ENCODE measurements at regions not wholly inside any gene's neighbourhood (a gene's known extent, or its start where the extent isn't known, plus 50 kb on each side); places are given as distances from the start of the nearest gene placed in this dataset.
"Not testable (repeated sequence)": the region's sequence is repeated elsewhere in the genome, so short reads cannot be mapped to it uniquely, and the experiment has no call there.

DNA sequence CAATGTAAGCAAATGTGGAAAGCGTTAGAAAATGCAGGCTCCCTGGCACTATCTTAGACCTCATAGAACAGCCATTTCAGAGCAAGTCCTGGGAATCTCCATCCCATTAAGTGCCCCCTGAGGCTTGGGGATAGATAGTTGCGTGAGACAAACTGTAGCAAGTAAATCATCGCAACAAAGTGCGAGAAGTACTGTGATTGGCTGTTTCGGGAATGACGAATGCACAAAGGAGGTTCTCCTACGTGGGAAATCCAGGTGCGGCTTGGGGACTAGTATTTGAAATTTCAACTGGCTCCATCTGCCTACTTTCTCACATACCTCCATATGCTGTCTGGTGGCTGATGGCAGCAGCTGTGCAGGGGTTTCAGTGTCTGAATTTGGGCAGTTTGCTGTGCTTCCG is 84.5 kb downstream of the PLEKHG1 start:
- DNase-seq = no peak

DNA sequence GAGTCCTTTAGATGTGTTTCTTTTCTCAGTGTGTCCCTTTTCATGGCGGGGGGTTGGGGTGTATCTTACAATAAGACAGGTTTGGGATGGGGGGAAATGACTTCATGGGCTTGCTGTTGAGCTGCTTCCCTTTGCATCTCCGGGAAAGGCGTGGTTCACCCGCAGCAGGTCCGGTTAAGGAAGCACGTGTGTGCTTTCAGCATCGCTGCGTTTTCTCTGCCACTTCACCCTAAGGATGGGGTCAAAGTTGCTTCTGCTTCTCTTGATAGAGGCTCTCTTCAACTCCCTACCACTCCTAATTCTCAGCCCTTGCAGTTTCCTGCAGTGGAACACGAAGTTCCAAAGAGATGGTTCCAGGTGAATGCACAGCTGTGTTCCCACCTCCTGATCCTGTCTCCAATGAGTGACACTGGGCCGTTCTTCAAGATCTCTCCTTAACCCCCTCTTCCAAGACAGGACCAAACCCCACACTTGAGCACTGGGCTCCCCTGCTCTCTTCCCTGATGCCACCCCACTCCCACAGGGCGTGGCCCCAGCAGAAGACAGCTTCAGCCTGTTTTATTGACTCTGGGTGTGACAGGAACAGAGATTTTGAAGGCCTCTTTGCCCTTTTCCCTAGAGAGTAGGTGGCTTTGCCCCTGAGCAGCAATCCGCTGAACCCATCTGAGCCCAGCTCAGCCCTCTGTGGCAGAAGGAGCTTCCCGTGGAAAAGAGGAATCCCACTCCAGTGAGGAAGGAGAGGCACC is 85.2 kb downstream of the PLEKHG1 start:
- no peak for DNase-seq

GRCh38 chr6:150685860-150686259 is 86.2 kb downstream of the PLEKHG1 start:
- DNase-seq = peak; percentile 9

- DNase-seq = no peak
These were observed 86.9 kb downstream of the PLEKHG1 start for GRCh38 chr6:150686566-150686965.

DNA sequence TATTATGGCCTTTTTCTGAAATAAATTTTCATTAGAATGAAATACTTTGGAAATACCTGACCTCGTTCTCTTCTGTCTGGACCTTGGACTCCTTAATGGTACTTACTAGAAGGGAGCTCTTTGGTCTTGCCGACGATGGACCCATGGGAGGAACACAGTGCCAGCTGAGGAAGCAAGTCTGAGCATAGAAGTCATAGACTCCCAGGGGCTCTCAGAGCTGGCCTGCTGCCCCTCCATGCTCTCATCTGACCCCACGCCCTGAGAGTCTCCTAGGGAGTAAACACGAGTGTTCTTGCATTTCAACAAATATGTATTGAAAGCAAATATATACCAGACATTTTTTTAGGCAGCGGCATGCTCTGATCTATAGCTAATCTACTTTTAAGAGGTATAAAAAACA is 87.8 kb downstream of the PLEKHG1 start:
- DNase-seq = no peak

GRCh38 chr6:150689900-150690590 is 90.4 kb downstream of the PLEKHG1 start:
- DNase-seq = no peak

- DNase-seq = no peak
These were observed 91.0 kb downstream of the PLEKHG1 start for GRCh38 chr6:150690681-150691080.

DNA sequence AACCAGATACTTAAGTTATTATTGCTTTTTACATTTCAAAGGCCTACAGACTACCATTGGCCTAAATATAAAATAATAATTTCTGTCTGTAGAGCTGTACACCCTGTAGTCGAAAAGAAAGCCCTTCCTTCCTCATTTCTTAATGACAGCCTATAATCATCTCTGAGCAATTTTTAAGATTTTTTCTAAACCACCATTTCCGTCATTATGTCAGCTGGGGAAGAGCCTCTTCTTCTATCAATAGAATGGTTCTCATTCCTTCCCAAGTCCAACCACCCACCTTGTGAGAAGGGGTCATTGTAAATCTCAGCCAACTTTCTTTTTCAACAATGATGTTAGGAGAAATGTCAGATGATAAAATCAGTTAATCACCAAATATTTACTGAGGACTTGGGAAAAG is 91.8 kb downstream of the PLEKHG1 start:
- no peak for DNase-seq

- no peak for DNase-seq
These were observed 92.9 kb downstream of the PLEKHG1 start for GRCh38 chr6:150692604-150693003.

DNA sequence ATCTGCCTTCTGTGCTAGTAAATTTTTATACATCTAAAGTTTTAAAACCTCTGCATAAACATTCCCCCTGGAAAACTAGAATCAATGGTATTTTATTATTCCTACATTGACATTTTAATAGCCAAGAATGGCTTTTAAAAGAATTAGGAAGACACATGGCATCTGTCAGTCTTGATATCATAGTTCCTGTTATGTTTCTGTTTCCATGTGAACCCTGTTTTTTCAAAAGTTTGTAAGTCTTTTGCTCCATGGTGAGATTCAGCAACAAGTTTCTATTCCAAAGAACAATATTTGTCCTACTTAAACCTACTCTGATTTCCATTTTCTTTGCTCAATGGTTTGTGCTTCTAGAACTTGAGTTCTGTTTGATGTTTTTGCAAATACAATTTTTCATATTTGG is 95.2 kb downstream of the PLEKHG1 start:
- DNase-seq = no peak

GRCh38 chr6:150695652-150696051 is 96.0 kb downstream of the PLEKHG1 start:
- no peak for DNase-seq

DNA sequence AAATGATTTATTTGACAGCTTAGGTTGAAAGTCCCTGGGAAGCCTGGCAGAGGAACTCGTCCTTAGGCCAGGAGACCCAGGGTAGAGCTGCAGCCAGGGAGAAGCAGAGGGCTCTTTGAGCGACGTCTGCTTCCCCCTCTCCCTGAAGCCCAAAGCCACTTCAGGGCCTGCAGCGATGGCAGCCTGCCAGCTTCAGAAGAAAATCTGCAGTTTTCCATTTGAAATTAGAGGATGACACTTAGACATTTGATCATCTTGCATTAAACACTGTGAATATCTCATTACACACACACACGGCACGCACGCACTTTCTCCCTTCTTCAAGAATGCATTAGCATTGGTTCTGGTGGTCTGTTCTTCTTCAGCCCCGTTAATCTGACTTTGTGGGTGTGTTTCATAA is 96.5 kb downstream of the PLEKHG1 start:
- no peak for DNase-seq

DNA sequence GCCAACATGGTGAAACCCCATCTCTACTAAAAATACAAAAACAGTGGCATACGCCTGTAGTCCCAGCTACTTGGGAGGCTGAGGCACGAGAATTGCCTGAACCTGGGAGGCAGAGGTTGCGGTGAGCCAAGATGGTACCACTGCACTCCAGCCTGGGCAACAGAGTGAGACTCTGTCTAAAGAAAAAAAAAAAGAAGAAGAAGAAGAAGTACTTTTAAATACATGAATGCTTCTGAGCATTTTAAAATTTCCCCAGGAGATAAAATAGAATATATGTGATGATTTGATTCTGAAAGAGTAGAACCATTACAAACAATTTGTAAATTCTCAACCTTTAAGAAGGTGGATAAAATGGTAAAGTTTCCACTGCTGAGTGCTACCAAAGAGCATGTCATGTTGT is 97.2 kb downstream of the PLEKHG1 start:
- DNase-seq = not testable (repeated sequence)

- no peak for DNase-seq
These were observed 97.8 kb downstream of the PLEKHG1 start for GRCh38 chr6:150697515-150697914.

- no peak for DNase-seq
These were observed 98.7 kb downstream of the PLEKHG1 start for GRCh38 chr6:150698391-150698790.

DNA sequence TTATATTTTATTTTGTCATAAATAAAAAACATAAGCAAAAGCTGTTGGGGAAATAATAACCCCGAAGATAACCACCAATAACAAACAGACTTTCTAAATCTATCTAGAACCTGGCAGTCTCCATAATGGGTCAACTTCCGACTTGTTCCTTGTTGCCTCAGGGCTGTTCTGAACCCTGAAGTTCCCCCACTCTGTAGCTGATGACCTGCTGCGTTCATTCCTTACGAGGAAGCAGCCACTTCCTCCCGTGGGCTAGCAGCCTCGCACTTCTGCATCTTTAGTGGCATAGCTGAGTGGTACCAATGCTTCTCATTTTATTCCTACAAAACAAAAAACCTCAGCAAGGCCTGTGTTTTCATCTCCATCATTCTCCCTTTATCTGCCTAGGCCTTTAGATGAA is 103.0 kb downstream of the PLEKHG1 start:
- DNase-seq = no peak

GRCh38 chr6:150704447-150705192 is 104.9 kb downstream of the PLEKHG1 start:
- DNase-seq = no peak

DNA sequence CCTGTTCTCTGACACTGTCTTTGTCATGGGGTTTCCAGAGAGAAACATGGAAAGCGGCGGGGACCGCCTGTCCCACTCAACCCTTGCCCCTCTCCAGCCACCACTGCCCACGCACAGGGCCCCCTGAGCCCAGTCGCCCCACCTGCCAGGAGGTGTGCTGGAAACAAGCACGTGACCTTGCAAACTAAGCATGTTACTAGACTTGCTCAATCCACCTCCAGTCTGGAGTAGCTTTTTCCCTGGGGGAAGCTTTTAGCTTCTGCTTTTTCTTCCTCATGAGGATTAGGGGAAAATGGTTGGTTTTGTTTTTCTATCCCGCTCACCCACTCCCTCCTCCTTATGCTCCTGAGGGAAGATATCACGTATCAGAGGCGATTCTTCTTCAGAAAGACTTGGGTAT is 105.7 kb downstream of the PLEKHG1 start:
- DNase-seq = no peak

GRCh38 chr6:150710236-150710635 is 110.6 kb downstream of the PLEKHG1 start:
- no peak for DNase-seq

- no peak for DNase-seq
These were observed 111.4 kb downstream of the PLEKHG1 start for GRCh38 chr6:150711061-150711460.

DNA sequence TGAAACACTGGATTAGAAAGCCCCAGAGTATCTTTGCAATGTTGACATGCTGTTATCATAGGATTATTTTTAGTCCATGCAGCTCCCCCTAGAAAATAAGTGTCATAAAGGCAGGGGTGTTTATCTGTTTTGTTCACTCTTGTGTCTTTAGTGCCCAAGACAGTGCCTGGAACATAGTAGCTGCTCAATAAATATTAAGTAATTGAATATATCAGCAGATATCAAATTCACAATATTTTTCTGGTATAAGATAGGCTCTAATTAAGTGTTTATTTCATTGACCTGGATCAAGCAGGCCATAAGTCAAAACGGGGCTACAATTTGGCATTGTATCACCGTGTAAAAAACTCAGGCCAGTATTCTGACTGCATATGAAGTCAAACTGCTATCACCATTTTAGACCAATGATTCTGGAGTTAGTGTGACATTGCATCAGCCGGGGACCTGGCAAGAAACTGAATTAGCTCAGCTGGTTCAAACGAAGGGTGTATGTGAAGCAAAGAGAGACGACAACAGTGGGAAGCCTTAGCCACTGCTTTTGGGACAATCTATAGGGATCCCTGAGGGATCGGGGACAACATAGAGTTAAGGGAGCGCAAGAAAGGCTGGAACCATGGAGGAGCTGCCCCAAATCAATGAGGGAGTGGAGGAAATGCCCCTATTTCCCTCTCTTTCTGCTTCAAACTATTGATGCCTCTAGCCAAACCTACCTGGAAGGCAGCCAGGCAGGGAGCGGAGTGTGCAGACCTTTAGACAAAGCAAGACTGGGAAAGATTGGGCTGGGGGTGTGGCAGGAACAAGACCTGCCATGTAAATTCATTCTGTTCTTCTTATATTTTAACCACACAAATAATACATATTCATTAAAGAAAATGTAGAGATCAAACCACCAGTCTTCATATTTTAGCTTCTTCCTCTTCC is 112.2 kb downstream of the PLEKHG1 start:
- no peak for DNase-seq

DNA sequence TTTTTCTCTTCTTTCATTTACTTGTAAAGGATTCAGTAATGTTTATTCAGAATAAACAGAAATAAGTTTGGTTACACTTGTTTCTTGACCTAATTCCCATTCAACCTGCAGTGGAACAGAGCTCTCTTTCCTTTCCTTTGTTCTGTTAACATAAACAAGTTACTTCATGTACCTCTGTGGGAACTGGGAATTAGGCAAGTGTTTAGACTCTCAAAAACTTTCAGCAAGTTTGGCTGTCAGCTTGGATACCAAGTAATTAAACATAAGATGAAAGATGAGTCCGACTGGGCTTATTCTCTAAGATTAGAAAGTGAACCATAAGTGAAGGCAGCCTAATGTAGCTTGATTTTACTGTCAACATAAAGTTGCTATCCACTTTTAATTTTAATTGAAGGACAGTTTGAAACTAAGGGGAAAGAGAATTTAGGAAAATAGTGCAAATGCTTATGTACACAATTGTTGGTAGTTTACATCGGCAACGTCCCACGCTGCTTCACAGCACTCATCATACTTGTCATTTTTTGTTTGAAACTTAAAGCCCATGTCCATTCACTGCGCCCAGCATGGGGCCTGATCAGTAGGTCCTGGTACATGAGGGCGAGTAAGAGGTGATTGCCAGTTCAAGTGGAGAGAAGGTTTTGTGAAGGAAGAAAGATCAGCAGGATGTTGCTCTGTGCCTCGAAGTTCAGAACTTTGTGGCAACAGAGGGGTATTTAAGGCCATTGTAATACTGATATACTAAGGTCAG is 113.0 kb downstream of the PLEKHG1 start:
- no peak for DNase-seq
